DMS53 treated with DMSO at 0.1 percent for 48 hours (cell line): ENCODE measurements at regions not wholly inside any gene's neighbourhood (a gene's known extent, or its start where the extent isn't known, plus 50 kb on each side); places are given as distances from the start of the nearest gene placed in this dataset.

ENCODE experiments used
- DNase-seq: peaks from one replicate; lab custom pipeline; 2025; ENCODE audit not compliant: unreplicated experiment; lab: John Stamatoyannopoulos, UW

GRCh38 chr2:118791483-118791882 is 56.0 kb downstream of the EN1 start:
- DNase-seq, result no peak

GRCh38 chr2:118786746-118787145 is 60.7 kb downstream of the EN1 start:
- no peak for DNase-seq

- DNase-seq, result no peak
Observed at GRCh38 chr2:118784860-118785259, 62.6 kb downstream of the EN1 start.

GRCh38 chr2:118779362-118779761 is 68.1 kb downstream of the EN1 start:
- no peak for DNase-seq

GRCh38 chr2:118774458-118775133 is 72.9 kb downstream of the EN1 start:
- DNase-seq, result no peak

- DNase-seq, result no peak
Observed at GRCh38 chr2:118773826-118774225, 73.6 kb downstream of the EN1 start.

- DNase-seq, result no peak
Observed at GRCh38 chr2:118772487-118773200, 74.8 kb downstream of the EN1 start.

- DNase-seq, result no peak
Observed at GRCh38 chr2:118769707-118770400, 77.6 kb downstream of the EN1 start.

- no peak for DNase-seq
Observed at GRCh38 chr2:118766871-118767270, 80.6 kb downstream of the EN1 start.

GRCh38 chr2:118764855-118765254 is 82.6 kb downstream of the EN1 start:
- DNase-seq, result no peak

GRCh38 chr2:118763797-118764196 is 83.7 kb downstream of the EN1 start:
- no peak for DNase-seq

- no peak for DNase-seq
Observed at GRCh38 chr2:118762290-118762689, 85.2 kb downstream of the EN1 start.

GRCh38 chr2:118761771-118762170 is 85.7 kb downstream of the EN1 start:
- DNase-seq, result no peak

- DNase-seq, result no peak
Observed at GRCh38 chr2:118755901-118756300, 91.5 kb downstream of the EN1 start.

GRCh38 chr2:118755384-118755783 is 92.1 kb downstream of the EN1 start:
- DNase-seq, result no peak

- no peak for DNase-seq
Observed at GRCh38 chr2:118752762-118753429, 94.6 kb downstream of the EN1 start.

- no peak for DNase-seq
Observed at GRCh38 chr2:118750959-118751565, 96.4 kb downstream of the EN1 start.

- no peak for DNase-seq
Observed at GRCh38 chr2:118748245-118748885, 99.1 kb downstream of the EN1 start.

- no peak for DNase-seq
Observed at GRCh38 chr2:118747637-118748036, 99.8 kb downstream of the EN1 start.

GRCh38 chr2:118747066-118747465 is 100.4 kb downstream of the EN1 start:
- DNase-seq, result no peak
